ENCODE measurements at regions not wholly inside any gene's neighbourhood (a gene's known extent, or its start where the extent isn't known, plus 50 kb on each side); places are given as distances from the start of the nearest gene placed in this dataset.

- FAIRE-seq: no peak
- DNase-seq (ENCODE audit: extremely low spot score, insufficient read length, low read depth): no peak
Observed at GRCh38 chr6:138038142-138038870, 68.9 kb downstream of the PERP start.

Data from GM18507 (cell line).